NCI-H1105 treated with DMSO at 0.1 percent for 48 hours (cell line): ENCODE measurements at regions not wholly inside any gene's neighbourhood (a gene's known extent, or its start where the extent isn't known, plus 50 kb on each side); places are given as distances from the start of the nearest gene placed in this dataset.

ENCODE experiments used
- DNase-seq: peaks from one replicate; lab custom pipeline; 2025; lab: John Stamatoyannopoulos, UW

- DNase-seq, result no peak
Measured at GRCh38 chr16:11440657-11441012, 95.4 kb downstream of the RMI2 start.

- DNase-seq, result no peak
Measured at GRCh38 chr16:11445486-11445885, 100.2 kb downstream of the RMI2 start.

GRCh38 chr16:11446566-11447119, 101.4 kb downstream of the RMI2 start:
- DNase-seq, result peak; percentile 12

- DNase-seq, result no peak
Measured at GRCh38 chr16:11447272-11447671, 102.0 kb downstream of the RMI2 start.

DNA sequence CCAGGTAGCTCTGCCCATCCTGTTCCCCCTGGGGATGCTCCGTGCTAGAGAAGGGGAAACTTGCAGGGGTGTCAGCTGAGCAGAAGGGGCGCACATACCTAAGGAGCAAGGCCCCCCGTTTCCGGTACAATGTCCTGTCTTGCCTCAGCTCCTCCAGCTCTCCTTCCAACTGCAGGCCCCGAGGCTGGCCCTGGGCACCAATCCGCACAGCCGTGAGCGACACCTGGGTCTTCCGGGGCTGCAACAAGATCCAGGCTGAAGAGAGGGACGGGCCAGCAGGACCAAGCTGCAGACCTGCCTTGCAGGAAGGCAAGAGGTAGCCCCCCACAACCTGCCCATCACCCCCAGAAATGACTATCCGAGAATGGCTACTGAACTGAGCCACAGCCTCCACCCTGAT, 102.6 kb downstream of the RMI2 start:
- DNase-seq, result no peak

DNA sequence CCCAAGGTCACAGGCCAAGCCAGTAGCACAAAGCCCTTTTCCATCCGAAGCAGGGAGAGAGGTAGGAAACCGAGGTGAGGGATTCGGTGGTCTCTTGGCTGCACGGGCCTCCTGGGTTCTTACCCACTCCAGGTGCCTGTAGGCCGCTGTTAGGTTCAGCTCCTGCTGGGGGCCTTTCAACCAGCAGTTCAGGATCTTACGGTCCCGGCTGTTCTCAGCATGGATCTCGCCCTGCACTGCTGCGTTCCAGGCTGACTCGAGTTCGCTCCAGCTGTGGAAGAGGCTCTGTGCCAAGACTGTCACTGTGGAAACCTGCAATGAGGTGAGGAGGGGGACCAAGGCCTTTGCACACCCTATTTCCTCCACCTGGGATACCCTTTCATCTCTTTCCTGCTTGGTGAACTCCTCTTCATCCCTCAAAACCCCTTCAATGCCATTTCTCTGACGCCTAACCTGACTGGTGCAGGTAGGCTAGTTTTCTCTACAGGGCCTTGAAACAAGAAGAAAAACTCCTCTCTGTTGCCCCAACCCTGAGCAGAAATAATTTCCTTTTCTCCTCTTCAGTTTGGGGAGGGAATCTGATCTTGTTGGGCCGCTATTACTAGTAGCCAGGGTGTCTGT, 103.6 kb downstream of the RMI2 start:
- no peak for DNase-seq

DNA sequence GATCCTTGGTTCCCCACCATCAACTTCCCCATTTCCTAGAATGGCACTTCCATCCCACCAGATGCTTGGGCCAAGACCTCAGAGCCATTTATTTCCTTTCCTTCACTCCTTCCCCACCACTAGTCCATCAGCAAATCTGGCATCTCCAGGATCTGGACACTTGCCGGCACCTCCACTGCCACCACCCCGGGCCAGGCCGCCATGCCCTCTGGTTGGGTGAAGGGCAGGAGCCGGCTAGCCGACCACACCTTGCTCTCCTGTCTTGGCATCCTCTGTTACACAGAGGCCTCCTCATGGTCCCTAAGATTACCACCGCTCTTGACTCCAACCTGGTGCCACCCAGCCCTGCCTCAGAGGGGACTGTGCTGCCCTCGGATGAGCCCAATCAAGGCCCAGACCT, 104.5 kb downstream of the RMI2 start:
- DNase-seq, result no peak

DNA sequence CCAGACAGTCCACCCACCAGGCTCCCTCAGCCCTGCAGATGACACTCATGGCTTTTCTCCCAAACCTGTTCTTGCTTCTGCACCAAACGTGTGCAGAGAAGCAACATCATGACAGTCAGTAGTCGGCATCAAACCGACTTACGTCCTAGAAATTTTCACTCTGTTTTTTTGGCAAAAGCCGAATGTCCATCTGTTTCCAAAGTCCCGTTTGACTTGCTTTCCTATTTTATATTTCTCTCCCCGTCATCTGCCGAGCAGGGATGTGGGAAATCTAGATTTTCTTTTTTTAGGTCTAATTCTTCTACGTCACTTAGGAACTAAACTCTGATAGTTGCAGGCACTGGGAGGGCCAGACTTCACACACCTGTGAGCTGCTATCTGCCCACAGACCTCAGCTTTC, 104.9 kb downstream of the RMI2 start:
- no peak for DNase-seq

GRCh38 chr16:11452298-11452697, 107.0 kb downstream of the RMI2 start:
- no peak for DNase-seq

- no peak for DNase-seq
Measured at GRCh38 chr16:11452746-11453389, 107.6 kb downstream of the RMI2 start.

DNA sequence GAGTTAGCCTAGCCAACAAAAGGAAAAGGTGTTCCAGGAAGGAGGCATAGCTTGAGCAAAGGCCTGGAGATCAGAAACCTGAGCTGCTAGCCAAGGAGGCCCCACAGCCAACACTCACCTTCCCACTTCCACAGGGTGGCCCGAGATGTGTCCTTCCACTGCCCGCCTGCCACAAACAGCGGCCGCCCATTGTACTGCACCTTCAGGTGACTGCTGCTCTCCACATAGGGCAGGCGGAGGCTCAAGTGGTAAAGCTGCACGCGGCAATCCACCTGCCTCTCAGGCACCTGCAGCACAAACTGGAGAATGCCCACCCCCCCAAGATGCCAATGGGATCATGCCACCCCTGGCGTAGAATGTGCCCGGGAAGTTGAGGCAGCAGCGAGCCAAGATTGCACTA, 111.5 kb downstream of the RMI2 start:
- DNase-seq, result no peak

DNA sequence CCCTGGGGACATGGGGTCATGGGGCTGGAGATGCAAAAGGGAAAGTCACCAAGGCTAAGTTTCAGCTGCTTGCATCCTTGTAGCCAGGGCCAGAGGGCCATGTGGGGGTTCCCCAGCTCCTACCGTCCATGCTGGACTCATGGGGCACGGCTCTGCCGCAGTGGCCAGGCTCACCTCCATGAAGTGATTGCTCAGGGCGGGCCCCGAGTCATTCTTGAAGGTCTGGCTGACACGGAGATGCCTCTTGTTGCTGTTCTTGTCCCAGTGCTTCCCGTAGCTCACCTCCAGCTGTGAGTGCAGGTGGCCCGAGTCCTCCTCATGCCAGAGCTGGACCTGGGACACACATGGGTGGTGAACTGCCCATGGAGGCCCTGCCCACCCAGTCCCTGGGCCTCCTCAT, 114.5 kb downstream of the RMI2 start:
- DNase-seq, result no peak

GRCh38 chr16:11460820-11461594, 115.7 kb downstream of the RMI2 start:
- DNase-seq, result no peak

DNA sequence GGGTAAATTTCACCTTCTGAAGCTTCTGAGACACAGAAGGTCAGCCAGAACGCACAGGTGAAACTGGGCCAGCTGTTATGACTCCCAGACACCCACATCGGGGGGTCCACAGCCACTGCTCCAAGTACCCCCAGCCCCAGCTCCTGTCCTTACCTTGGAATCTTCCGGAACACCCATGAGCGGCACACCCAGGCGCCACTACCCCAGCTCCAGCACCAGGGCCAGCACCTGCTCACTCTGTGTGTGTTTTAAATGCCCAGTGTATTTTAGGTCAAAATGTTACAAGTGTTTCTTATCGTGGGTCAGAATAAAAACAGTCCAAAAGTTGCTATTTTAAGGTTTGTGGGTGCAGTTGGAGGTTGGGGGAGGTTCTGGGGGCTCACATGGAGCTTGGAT, 116.3 kb downstream of the RMI2 start:
- no peak for DNase-seq

GRCh38 chr16:11462036-11462435, 116.8 kb downstream of the RMI2 start:
- no peak for DNase-seq

GRCh38 chr16:11462861-11463260, 117.6 kb downstream of the RMI2 start:
- DNase-seq, result no peak

DNA sequence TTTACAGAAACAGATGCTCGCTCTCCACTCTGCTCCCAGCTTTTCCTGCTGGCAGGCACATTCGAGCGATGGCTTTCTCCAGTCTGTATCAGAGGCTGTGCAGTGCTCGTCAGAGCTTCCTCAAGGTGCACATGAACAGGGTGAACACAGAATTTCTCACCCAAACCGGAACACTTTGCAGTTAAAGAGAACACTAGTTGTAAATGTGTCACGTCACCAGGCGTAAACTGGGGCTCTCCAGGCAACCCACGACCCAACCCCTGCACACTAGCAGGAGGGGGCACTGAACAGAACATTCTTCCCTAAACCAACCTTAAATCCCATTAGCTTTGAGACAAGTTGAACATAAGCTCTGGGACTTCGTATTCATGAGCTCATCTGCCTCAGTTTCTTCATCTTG, 119.0 kb downstream of the RMI2 start:
- no peak for DNase-seq

DNA sequence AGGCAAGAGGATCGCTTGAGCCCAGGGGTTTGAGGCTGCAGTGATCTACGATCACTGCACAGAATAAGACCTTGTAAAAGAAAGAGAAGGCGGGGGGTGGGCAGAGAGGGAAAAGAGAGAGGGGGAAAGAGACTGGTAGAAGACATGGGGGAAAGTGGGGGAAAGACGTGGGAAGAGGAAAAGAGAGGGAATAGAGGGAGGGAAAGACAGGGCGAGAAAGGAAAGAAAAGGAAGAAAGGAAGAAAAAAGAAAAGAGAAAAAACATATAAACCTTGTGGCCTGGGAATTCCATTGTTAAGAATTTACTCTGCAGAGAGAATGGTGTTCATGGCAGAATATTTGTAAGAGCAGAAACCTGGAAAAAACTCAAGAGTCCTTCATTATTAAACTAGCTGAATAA, 120.4 kb downstream of the RMI2 start:
- DNase-seq, result no peak

- no peak for DNase-seq
Measured at GRCh38 chr16:11470676-11471415, 115.9 kb downstream of the LITAF start.

DNA sequence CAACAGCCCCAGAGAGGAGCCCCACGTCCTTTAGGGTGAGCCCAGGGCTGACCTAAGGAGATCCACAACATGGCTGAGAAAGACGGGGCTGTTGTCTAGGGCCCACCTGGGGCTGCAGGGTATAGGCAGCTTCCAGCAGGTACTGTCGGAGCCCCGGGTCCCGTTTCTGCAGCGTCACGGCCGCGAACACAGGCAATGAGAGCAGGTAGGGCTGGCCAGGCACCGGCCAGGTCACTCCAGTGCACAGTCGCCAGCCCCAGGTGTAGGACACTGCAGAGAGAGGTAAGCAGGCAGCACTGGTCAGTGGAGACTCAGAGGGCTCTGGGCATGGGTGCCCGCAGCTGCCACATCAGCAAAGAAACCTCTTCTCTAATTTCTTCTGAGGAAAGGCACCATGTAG, 115.2 kb downstream of the LITAF start:
- no peak for DNase-seq

- DNase-seq, result no peak
Measured at GRCh38 chr16:11472410-11472809, 114.3 kb downstream of the LITAF start.

GRCh38 chr16:11472851-11473250, 113.9 kb downstream of the LITAF start:
- no peak for DNase-seq

GRCh38 chr16:11473728-11474127, 113.0 kb downstream of the LITAF start:
- DNase-seq, result no peak
